Astrocyte (in vitro differentiated cells and primary cell): ENCODE measurements at regions not wholly inside any gene's neighbourhood (a gene's known extent, or its start where the extent isn't known, plus 50 kb on each side); places are given as distances from the start of the nearest gene placed in this dataset.

ENCODE experiments used
- DNase-seq: peaks from one replicate; pipeline ENCODE4 v3.0.0-alpha.2; 2010; ENCODE audit warnings: low read depth
- FAIRE-seq: peaks from 2 replicates; lab custom pipeline; 2011; peaks lifted over from hg19 to GRCh38; lab: Jason Lieb, UNC
- H2AFZ ChIP-seq: 2 replicates; pipeline ENCODE4 v1.6.0; 2012; ENCODE audit warnings: low read depth, low read length, inconsistent platforms
- H3K27ac ChIP-seq: 2 replicates; pipeline ENCODE4 v1.5.1; 2011; ENCODE audit warnings: low read depth, low read length, inconsistent platforms
- H3K27me3 ChIP-seq: 2 replicates; pipeline ENCODE4 v1.6.0; 2011; ENCODE audit warnings: low read length, inconsistent platforms; ENCODE audit not compliant: insufficient read depth
- H3K36me3 ChIP-seq: 2 replicates; pipeline ENCODE4 v1.5.1; 2011; ENCODE audit warnings: low read length, inconsistent platforms; ENCODE audit not compliant: insufficient read depth
- H3K4me1 ChIP-seq: 2 replicates; pipeline ENCODE4 v1.5.1; 2011; ENCODE audit warnings: low read length, inconsistent platforms; ENCODE audit not compliant: insufficient read depth
- H3K4me2 ChIP-seq: 2 replicates; pipeline ENCODE4 v1.6.0; 2012; ENCODE audit warnings: low read length, inconsistent platforms
- H3K4me3 ChIP-seq: 2 replicates; pipeline ENCODE4 v1.5.1; 2011; ENCODE audit warnings: low read depth, mild to moderate bottlenecking, low read length, inconsistent platforms; ENCODE audit not compliant: insufficient read depth
- H3K79me2 ChIP-seq: 2 replicates; pipeline ENCODE4 v1.6.0; 2012; ENCODE audit warnings: mild to moderate bottlenecking, low read length, inconsistent platforms; ENCODE audit not compliant: insufficient read depth
- H3K9ac ChIP-seq: 2 replicates; pipeline ENCODE4 v1.6.0; 2012; ENCODE audit warnings: mild to moderate bottlenecking, low read length, inconsistent platforms
- H3K9me3 ChIP-seq: 2 replicates; pipeline ENCODE4 v1.5.1; 2012; ENCODE audit warnings: low read depth, mild to moderate bottlenecking, low read length, inconsistent platforms; ENCODE audit not compliant: insufficient read depth
- H4K20me1 ChIP-seq: 2 replicates; pipeline ENCODE4 v1.6.0; 2012; ENCODE audit warnings: low read length, inconsistent platforms; ENCODE audit not compliant: insufficient read depth
- H3K27ac Mint-ChIP-seq: one replicate; pipeline ENCODE4 v1.8.0; 2021; ENCODE audit warnings: mild to moderate bottlenecking, mixed read lengths; ENCODE audit not compliant: unreplicated experiment
- H3K27me3 Mint-ChIP-seq: one replicate; pipeline ENCODE4 v1.8.0; 2021; ENCODE audit warnings: low read depth, mixed read lengths; ENCODE audit not compliant: unreplicated experiment
- H3K36me3 Mint-ChIP-seq: one replicate; pipeline ENCODE4 v1.8.0; 2021; ENCODE audit warnings: low read depth, mixed read lengths; ENCODE audit not compliant: unreplicated experiment
- H3K4me1 Mint-ChIP-seq: one replicate; pipeline ENCODE4 v1.8.0; 2021; ENCODE audit warnings: low read depth, mixed read lengths; ENCODE audit not compliant: unreplicated experiment
- H3K4me3 Mint-ChIP-seq: one replicate; pipeline ENCODE4 v1.8.0; 2021; ENCODE audit warnings: mild to moderate bottlenecking, moderate library complexity, mixed read lengths; ENCODE audit not compliant: unreplicated experiment
- H3K9me3 Mint-ChIP-seq: one replicate; pipeline ENCODE4 v1.8.0; 2021; ENCODE audit warnings: mild to moderate bottlenecking, mixed read lengths; ENCODE audit not compliant: unreplicated experiment
- EZH2 ChIP-seq: IDR thresholded peaks from 2 replicates; pipeline ENCODE4 v1.6.1; 2012; ENCODE audit warnings: mild to moderate bottlenecking, low read length, inconsistent platforms; ENCODE audit not compliant: insufficient read depth
- TF ChIP-seq, protein P1 (sequence below): IDR thresholded peaks from 2 replicates; pipeline ENCODE4 v1.5.1; 2011; ENCODE audit warnings: low read depth, mild to moderate bottlenecking, inconsistent platforms, low read length, moderate library complexity; ENCODE audit not compliant: insufficient read depth

DNA sequence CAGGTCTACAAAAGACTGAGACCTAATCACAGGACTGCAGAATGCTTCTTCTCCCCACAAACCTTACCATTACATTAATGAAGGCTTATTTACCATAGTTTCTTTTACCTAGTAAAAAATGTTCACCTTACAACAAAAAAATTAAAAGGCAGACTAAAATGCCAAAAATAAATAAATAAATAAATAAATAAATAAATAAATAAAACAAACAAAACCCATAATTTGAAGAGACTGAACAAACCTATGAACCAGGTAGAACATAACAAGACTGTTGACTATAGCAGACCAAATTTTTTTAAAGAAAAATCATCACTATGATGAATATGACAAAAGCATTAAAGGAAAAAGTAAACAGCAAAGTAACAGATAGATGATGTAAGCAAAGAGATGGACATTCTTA, 946.3 kb downstream of the EPHA7 start:
- H3K9ac ChIP-seq = no peak overlapping the region
- no peak overlapping the region for H3K4me3 ChIP-seq
- H3K9me3 ChIP-seq = no peaks in the 10 kb centered on the region
- H3K4me1 ChIP-seq = no peaks in the 10 kb centered on the region
- H3K27ac ChIP-seq = no peak overlapping the region
- H3K4me3 Mint-ChIP-seq = no peak overlapping the region
- H3K79me2 ChIP-seq = no peaks in the 10 kb centered on the region
- FAIRE-seq (no peak), DNase-seq (no peak)
- H3K4me1 Mint-ChIP-seq = peaks cover 2% of the 10 kb centered on the region
- no peaks in the 10 kb centered on the region for H3K36me3 ChIP-seq
- no peaks in the 10 kb centered on the region for H3K9me3 Mint-ChIP-seq
- H3K27me3 ChIP-seq = no peaks in the 10 kb centered on the region
- no peaks in the 10 kb centered on the region for H3K27me3 Mint-ChIP-seq
- no peaks in the 10 kb centered on the region for H4K20me1 ChIP-seq
- no peak overlapping the region for H2AFZ ChIP-seq
- H3K4me2 ChIP-seq = no peak overlapping the region
- no peak for TF ChIP-seq EZH2
- TF ChIP-seq, protein P1, sequence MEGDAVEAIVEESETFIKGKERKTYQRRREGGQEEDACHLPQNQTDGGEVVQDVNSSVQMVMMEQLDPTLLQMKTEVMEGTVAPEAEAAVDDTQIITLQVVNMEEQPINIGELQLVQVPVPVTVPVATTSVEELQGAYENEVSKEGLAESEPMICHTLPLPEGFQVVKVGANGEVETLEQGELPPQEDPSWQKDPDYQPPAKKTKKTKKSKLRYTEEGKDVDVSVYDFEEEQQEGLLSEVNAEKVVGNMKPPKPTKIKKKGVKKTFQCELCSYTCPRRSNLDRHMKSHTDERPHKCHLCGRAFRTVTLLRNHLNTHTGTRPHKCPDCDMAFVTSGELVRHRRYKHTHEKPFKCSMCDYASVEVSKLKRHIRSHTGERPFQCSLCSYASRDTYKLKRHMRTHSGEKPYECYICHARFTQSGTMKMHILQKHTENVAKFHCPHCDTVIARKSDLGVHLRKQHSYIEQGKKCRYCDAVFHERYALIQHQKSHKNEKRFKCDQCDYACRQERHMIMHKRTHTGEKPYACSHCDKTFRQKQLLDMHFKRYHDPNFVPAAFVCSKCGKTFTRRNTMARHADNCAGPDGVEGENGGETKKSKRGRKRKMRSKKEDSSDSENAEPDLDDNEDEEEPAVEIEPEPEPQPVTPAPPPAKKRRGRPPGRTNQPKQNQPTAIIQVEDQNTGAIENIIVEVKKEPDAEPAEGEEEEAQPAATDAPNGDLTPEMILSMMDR = no peak
- H3K36me3 Mint-ChIP-seq = no peaks in the 10 kb centered on the region
- no peak overlapping the region for H3K27ac Mint-ChIP-seq

GRCh38 chr6:92469186-92469828, 950.1 kb downstream of the EPHA7 start:
- Histone ChIP-seq H3K27me3 (no peaks in the 10 kb centered on the region), H3K4me2 (no peak overlapping the region), H3K9me3 (peaks cover 4% of the 10 kb centered on the region), H3K9ac (no peak overlapping the region), H3K36me3 (no peaks in the 10 kb centered on the region), H3K4me3 (no peak overlapping the region), H2AFZ (no peak overlapping the region), H3K79me2 (no peaks in the 10 kb centered on the region), H3K27ac (no peak overlapping the region), H4K20me1 (no peaks in the 10 kb centered on the region), H3K4me1 (no peaks in the 10 kb centered on the region)
- Mint-ChIP-seq H3K36me3 (no peaks in the 10 kb centered on the region), H3K27me3 (no peaks in the 10 kb centered on the region), H3K9me3 (no peaks in the 10 kb centered on the region), H3K27ac (no peak overlapping the region), H3K4me3 (no peak overlapping the region), H3K4me1 (peaks cover 3% of the 10 kb centered on the region)
- DNase-seq (no peak), FAIRE-seq (no peak)
- TF ChIP-seq, protein P1 = no peak
- no peak for TF ChIP-seq EZH2

GRCh38 chr6:92468066-92468465, 951.3 kb downstream of the EPHA7 start:
- no peak overlapping the region for H3K9ac ChIP-seq
- FAIRE-seq (no peak), DNase-seq (peak; percentile 3)
- H3K27me3 ChIP-seq = no peaks in the 10 kb centered on the region
- no peak overlapping the region for H3K4me3 Mint-ChIP-seq
- H3K27ac ChIP-seq = no peak overlapping the region
- no peak overlapping the region for H2AFZ ChIP-seq
- no peaks in the 10 kb centered on the region for H3K4me1 ChIP-seq
- no peaks in the 10 kb centered on the region for H3K9me3 Mint-ChIP-seq
- no peaks in the 10 kb centered on the region for H3K36me3 Mint-ChIP-seq
- no peaks in the 10 kb centered on the region for H4K20me1 ChIP-seq
- no peak overlapping the region for H3K4me3 ChIP-seq
- TF ChIP-seq, protein P1 = no peak
- no peak for TF ChIP-seq EZH2
- H3K9me3 ChIP-seq = peaks cover 4% of the 10 kb centered on the region
- H3K27me3 Mint-ChIP-seq = no peaks in the 10 kb centered on the region
- peaks cover 3% of the 10 kb centered on the region for H3K4me1 Mint-ChIP-seq
- H3K36me3 ChIP-seq = no peaks in the 10 kb centered on the region
- H3K27ac Mint-ChIP-seq = no peak overlapping the region
- H3K79me2 ChIP-seq = no peaks in the 10 kb centered on the region
- H3K4me2 ChIP-seq = no peak overlapping the region
